K562 (cell line): ENCODE measurements at regions not wholly inside any gene's neighbourhood (a gene's known extent, or its start where the extent isn't known, plus 50 kb on each side); places are given as distances from the start of the nearest gene placed in this dataset.

Source experiments
- ATAC-seq: fragments of 200-7000 bp; cut with Tn5 transposase; 3 replicates; pipeline ENCODE4 v1.9.1; 2020; ENCODE audit warnings: moderate library complexity
- BruUV-seq: library from RNA; stranded (reverse); fragments of 400-500 nt; replicated peaks from 2 replicates; lab custom pipeline; 2021; lab: Mats Ljungman, UMichigan
- CTCF ChIA-PET: fragments of 300-600 bp; formaldehyde crosslinking; extraction: SDS; loops from one replicate; lab custom pipeline; 2021; ENCODE audit warnings: low intra/inter-chr PET ratio; lab: Yijun Ruan, JAX
- POLR2A ChIA-PET: fragments of 300-600, 350-650 bp; sonication (Branson Sonifier 250); formaldehyde crosslinking; extraction: SDS; loops from one replicate; lab custom pipeline; 2021; ENCODE audit warnings: antibody characterized with exemption, inconsistent platforms; lab: Yijun Ruan, JAX
- DNase-seq, 4 experiments: peaks; one replicate each; pipeline versions ENCODE4 v3.0.0 to v3.0.0-alpha.2; 2011 to 2018; ENCODE audit warnings: low spot score in 3 of 4, mixed read lengths in 3 of 4; ENCODE audit errors: extremely low read depth in 1 of 4
- FAIRE-seq: peaks from 2 replicates; lab custom pipeline; 2011; peaks lifted over from hg19 to GRCh38; lab: Jason Lieb, UNC
- H2AFZ ChIP-seq: 2 replicates; pipeline ENCODE4 v1.6.0; 2011; ENCODE audit warnings: low read depth, low read length, control low read depth, inconsistent platforms
- H3K27ac ChIP-seq: fragments of 200-600 bp; 3 replicates; pipeline ENCODE4 v1.8.0; 2011; ENCODE audit warnings: low read depth, mild to moderate bottlenecking, control low read depth, inconsistent platforms, low read length, moderate library complexity, mixed read lengths; ENCODE audit errors: extremely low read depth
- H3K27me3 ChIP-seq, 2 experiments: fragments of 300-600 bp in 1 of 2; 2 replicates in 1 of 2; 3 replicates in 1 of 2; pipeline versions ENCODE4 v1.6.0 to v1.8.0; 2011; ENCODE audit warnings: inconsistent platforms in 2 of 2, low read length in 2 of 2, mild to moderate bottlenecking in 1 of 2, mixed read lengths in 1 of 2, moderate library complexity in 1 of 2; ENCODE audit not compliant: control insufficient read depth in 2 of 2, insufficient read depth in 2 of 2
- H3K36me3 ChIP-seq: fragments of 300-600 bp; 3 replicates; pipeline ENCODE4 v1.8.0; 2011; ENCODE audit warnings: mild to moderate bottlenecking, low read length, inconsistent platforms; ENCODE audit not compliant: control insufficient read depth, insufficient read depth
- H3K4me1 ChIP-seq, 2 experiments: fragments of 200-600 bp in 1 of 2; replicated peaks in 1 of 2; 2 replicates in 1 of 2; 3 replicates in 1 of 2; pipeline versions ENCODE4 v1.5.1 to v1.8.0; 2011; ENCODE audit warnings: inconsistent platforms in 2 of 2, low read length in 2 of 2, mild to moderate bottlenecking in 1 of 2, mixed read lengths in 1 of 2, moderate library complexity in 1 of 2; ENCODE audit not compliant: control insufficient read depth in 2 of 2, insufficient read depth in 2 of 2
- H3K4me2 ChIP-seq: 2 replicates; pipeline ENCODE4 v1.6.1; 2011; ENCODE audit warnings: low read length, control low read depth, inconsistent platforms, mixed read lengths; ENCODE audit not compliant: insufficient read depth
- H3K4me3 ChIP-seq: fragments of 200-600 bp; sonication (generic), shearing (Covaris generic); 2 replicates; pipeline ENCODE4 v1.5.1; 2016; ENCODE audit warnings: control low read depth, inconsistent platforms
- H3K79me2 ChIP-seq: fragments of 200-600 bp; 3 replicates; pipeline ENCODE4 v1.8.0; 2011; ENCODE audit warnings: low read length, inconsistent platforms; ENCODE audit not compliant: control insufficient read depth, insufficient read depth
- H3K9ac ChIP-seq, 2 experiments: 2 replicates each; pipeline versions ENCODE4 v1.6.0 to v1.6.1; 2011; ENCODE audit warnings: low read depth in 2 of 2, low read length in 2 of 2, control low read depth in 1 of 2, inconsistent platforms in 1 of 2, mild to moderate bottlenecking in 1 of 2, mixed read lengths in 1 of 2; ENCODE audit not compliant: insufficient read depth in 1 of 2
- H3K9me1 ChIP-seq: one replicate; pipeline ENCODE4 v1.6.0; 2011; ENCODE audit warnings: inconsistent platforms, mild to moderate bottlenecking, low read length, moderate library complexity; ENCODE audit not compliant: control insufficient read depth, insufficient read depth
- H3K9me3 ChIP-seq: replicated peaks from 2 replicates; pipeline ENCODE4 v1.5.1; 2011; ENCODE audit warnings: low read depth, low read length, inconsistent platforms; ENCODE audit not compliant: control insufficient read depth, insufficient read depth
- H4K20me1 ChIP-seq: replicated peaks from 2 replicates; pipeline ENCODE4 v1.6.1; 2011; ENCODE audit warnings: low read length, inconsistent platforms, mixed read lengths; ENCODE audit not compliant: control insufficient read depth, insufficient read depth
- ARID3B ChIP-seq: fragments of 250-450 bp; sonication (Bioruptor Pico); IDR thresholded peaks from 2 replicates; pipeline ENCODE4 v1.4.0; 2020; ENCODE audit warnings: borderline replicate concordance
- CREBBP ChIP-seq: IDR thresholded peaks from one replicate; pipeline ENCODE4 v1.6.1; 2012; ENCODE audit warnings: low read depth, mild to moderate bottlenecking, control low read depth, inconsistent platforms, low read length
- GATA2 ChIP-seq: sonication (generic); formaldehyde crosslinking; IDR thresholded peaks from 2 replicates; pipeline ENCODE4 v1.4.0; 2020; ENCODE audit warnings: mild to moderate bottlenecking, missing genetic modification reagents
- HNRNPUL1 ChIP-seq: fragments of 200-400 bp; formaldehyde crosslinking; IDR thresholded peaks from 2 replicates; pipeline ENCODE4 v1.6.1; 2017; ENCODE audit warnings: low read length
- LARP7 ChIP-seq: fragments of 450-650 bp; IDR thresholded peaks from 2 replicates; pipeline ENCODE4 v1.6.1; 2016
- MGA ChIP-seq: fragments of 450-650 bp; IDR thresholded peaks from 2 replicates; pipeline ENCODE4 v1.6.1; 2016; ENCODE audit warnings: mild to moderate bottlenecking, moderate library complexity
- RBM17 ChIP-seq: fragments of 200-400 bp; formaldehyde crosslinking; IDR thresholded peaks from 2 replicates; pipeline ENCODE4 v1.6.1; 2017; ENCODE audit warnings: low read depth, mild to moderate bottlenecking, low read length, borderline replicate concordance
- RBM34 ChIP-seq: fragments of 200-400 bp; formaldehyde crosslinking; IDR thresholded peaks from 2 replicates; pipeline ENCODE4 v1.6.1; 2018; ENCODE audit warnings: low read length, borderline replicate concordance; ENCODE audit not compliant: insufficient read depth
- SRF ChIP-seq, 2 experiments: fragments of 250-450, 450-650 bp in 1 of 2; sonication (Bioruptor Pico) in 1 of 2; sonication (generic) in 1 of 2; formaldehyde crosslinking; IDR thresholded peaks; 2 replicates each; pipeline versions ENCODE4 v1.5.0 to v1.5.1; 2020 to 2022; ENCODE audit warnings: mild to moderate bottlenecking in 1 of 2, missing genetic modification reagents in 1 of 2
- TCF7 ChIP-seq: sonication (generic); IDR thresholded peaks from 2 replicates; pipeline ENCODE4 v1.6.1; 2016; ENCODE audit warnings: antibody characterized with exemption, borderline replicate concordance
- ZNF436 ChIP-seq: fragments of 250-450, 450-650 bp; sonication (Bioruptor Pico); formaldehyde crosslinking; IDR thresholded peaks from 2 replicates; pipeline ENCODE4 v1.7.0; 2020; ENCODE audit warnings: mild to moderate bottlenecking
- WGBS: fragments of 100-300 bp; shearing (Covaris generic); methylation state at CpG from one replicate; pipeline ENCODE4 v1.1.6; 2016; ENCODE audit warnings: low coverage, mixed read lengths; ENCODE audit not compliant: insufficient coverage; ENCODE audit errors: missing lambda C conversion rate; 5-methylcytosine and 5-hydroxymethylcytosine counted together
- in situ Hi-C: fragments of 300-500 bp; cut with MboI; formaldehyde crosslinking; loops from 4 replicates; pipeline ENCODE4 v1.15.0; 2018; ENCODE audit warnings: inconsistent platforms, mixed read lengths
- intact Hi-C: fragments of 100-400 bp; cut with micrococcal nuclease; formaldehyde crosslinking; loops from 2 replicates; pipeline ENCODE4 v1.14.2; 2022

GRCh38 chr14:42028607-42029006 is 421.9 kb downstream of the LRFN5 start:
- ChIA-PET CTCF (no interaction called here), POLR2A (no interaction called here)
- BruUV-seq: no TSS peak
- Histone ChIP-seq H3K9me3 (no peaks in the 10 kb centered on the region), H3K4me2 (no peak overlapping the region), H3K4me1 (no peaks in the 10 kb centered on the region), H3K36me3 (no peaks in the 10 kb centered on the region), H3K79me2 (no peaks in the 10 kb centered on the region), H3K4me3 (no peak overlapping the region), H3K9me1 (no peaks in the 10 kb centered on the region), H2AFZ (no peak overlapping the region), H3K27me3 (no peaks in the 10 kb centered on the region), H4K20me1 (no peaks in the 10 kb centered on the region), H3K9ac (no peak overlapping the region), H3K27ac (no peak overlapping the region)
- DNase-seq (no peak), FAIRE-seq (no peak), ATAC-seq (no peak)
- in situ Hi-C loops (no loop called here), intact Hi-C loops (no loop called here)
- WGBS: 0% methylated on average over 2 of the region's 2 CpGs
- TF ChIP-seq ZNF436 (CRISPR knock-in tag) (no peak), LARP7 (no peak), TCF7 (no peak), ARID3B (no peak), HNRNPUL1 (no peak), SRF (CRISPR knock-in tag; IDR thresholded peaks at IDR 0.05) (no peak), MGA (no peak), CREBBP (no peak), RBM34 (no peak), GATA2 (CRISPR knock-in tag) (no peak), RBM17 (no peak)
